Prostate gland (tissue), 2 donors: ENCODE measurements at regions not wholly inside any gene's neighbourhood (a gene's known extent, or its start where the extent isn't known, plus 50 kb on each side); places are given as distances from the start of the nearest gene placed in this dataset.

Source experiments
- CTCF ChIP-seq, 4 experiments: fragments of 200-600 bp in 2 of 4; fragments of 450-650 bp in 2 of 4; sonication (generic) in 2 of 4; IDR thresholded peaks; 1 replicate in 3 of 4; 2 replicates in 1 of 4; pipeline ENCODE4 v1.5.1; 2016 to 2019; ENCODE audit warnings: antibody characterized with exemption in 4 of 4, mild to moderate bottlenecking in 2 of 4, moderate library complexity in 2 of 4
- POLR2A ChIP-seq: fragments of 450-650 bp; IDR thresholded peaks from one replicate; pipeline ENCODE4 v1.6.1; 2016; ENCODE audit warnings: antibody characterized with exemption, mild to moderate bottlenecking
- POLR2AphosphoS5 ChIP-seq: sonication (generic); formaldehyde crosslinking; IDR thresholded peaks from one replicate; pipeline ENCODE4 v1.6.1; 2017; ENCODE audit warnings: antibody characterized with exemption

- TF ChIP-seq CTCF (IDR thresholded peaks at IDR 0.05) (no peak), POLR2AphosphoS5 (no peak), POLR2A (no peak)
Observed at GRCh38 chr14:28373721-28374120, 392.9 kb upstream of the FOXG1 start.
